WTC11 (cell line): ENCODE measurements at regions not wholly inside any gene's neighbourhood (a gene's known extent, or its start where the extent isn't known, plus 50 kb on each side); places are given as distances from the start of the nearest gene placed in this dataset.

ENCODE experiments used
- ATAC-seq: fragments of 200-7000 bp; cut with Tn5 transposase; 2 replicates; pipeline ENCODE4 v1.10.0; 2021; ENCODE audit warnings: mild to moderate bottlenecking, moderate library complexity
- CTCF ChIA-PET: fragments of 300-600 bp; sonication (Branson Sonifier 250); formaldehyde crosslinking; loops from one replicate; lab custom pipeline; 2021; ENCODE audit warnings: antibody characterized with exemption; lab: Charles Lee
- POLR2A ChIA-PET: fragments of 350-600 bp; sonication (Branson Sonifier 250); formaldehyde crosslinking; loops from one replicate; lab custom pipeline; 2021; ENCODE audit warnings: antibody characterized with exemption; lab: Charles Lee
- DNase-seq: peaks from one replicate; pipeline ENCODE4 v3.0.0; 2021; ENCODE audit warnings: low spot score
- H3K27ac Mint-ChIP-seq: 2 replicates; pipeline ENCODE4 v1.8.0; 2021; ENCODE audit warnings: mixed read lengths
- H3K27me3 Mint-ChIP-seq: 2 replicates; pipeline ENCODE4 v1.8.0; 2021; ENCODE audit warnings: low read depth, mild to moderate bottlenecking, moderate library complexity, mixed read lengths
- H3K36me3 Mint-ChIP-seq: 2 replicates; pipeline ENCODE4 v1.8.0; 2021; ENCODE audit warnings: mixed read lengths
- H3K4me1 Mint-ChIP-seq: 2 replicates; pipeline ENCODE4 v1.8.0; 2022; ENCODE audit warnings: mixed read lengths
- H3K4me3 Mint-ChIP-seq: 2 replicates; pipeline ENCODE4 v1.8.0; 2021; ENCODE audit warnings: mild to moderate bottlenecking, moderate library complexity, mixed read lengths
- H3K9me3 Mint-ChIP-seq: 2 replicates; pipeline ENCODE4 v1.8.0; 2021; ENCODE audit warnings: mixed read lengths
- ATF1 ChIP-seq: sonication (generic); formaldehyde crosslinking; IDR thresholded peaks from 2 replicates; pipeline ENCODE4 v1.8.1; 2023; ENCODE audit warnings: mild to moderate bottlenecking, moderate library complexity, missing genetic modification reagents
- CTCF ChIP-seq: fragments of 200-600 bp; IDR thresholded peaks from 2 replicates; pipeline ENCODE4 v1.8.0; 2022; ENCODE audit warnings: antibody characterized with exemption
- EMX1 ChIP-seq: fragments of 250-450 bp; sonication (Bioruptor Pico); IDR thresholded peaks from 2 replicates; pipeline ENCODE4 v1.8.0; 2021; ENCODE audit warnings: mild to moderate bottlenecking
- ESRRA ChIP-seq: sonication (generic); formaldehyde crosslinking; IDR thresholded peaks from 2 replicates; pipeline ENCODE4 v1.8.1; 2022; ENCODE audit warnings: mild to moderate bottlenecking, missing genetic modification reagents, borderline replicate concordance
- ETV6 ChIP-seq: sonication (generic); formaldehyde crosslinking; IDR thresholded peaks from 2 replicates; pipeline ENCODE4 v1.8.1; 2022; ENCODE audit warnings: mild to moderate bottlenecking, missing genetic modification reagents
- GABPB1 ChIP-seq: sonication (generic); formaldehyde crosslinking; IDR thresholded peaks from 2 replicates; pipeline ENCODE4 v1.8.1; 2023; ENCODE audit warnings: mild to moderate bottlenecking, missing genetic modification reagents
- GTF2I ChIP-seq: fragments of 250-450 bp; sonication (Bioruptor Pico); conservative IDR thresholded peaks from 2 replicates; pipeline ENCODE4 v1.4.0; 2021; ENCODE audit warnings: mild to moderate bottlenecking
- IRF1 ChIP-seq: sonication (generic); formaldehyde crosslinking; IDR thresholded peaks from 2 replicates; pipeline ENCODE4 v1.8.0; 2023; ENCODE audit warnings: missing genetic modification reagents
- IRF2 ChIP-seq: sonication (generic); formaldehyde crosslinking; IDR thresholded peaks from 2 replicates; pipeline ENCODE4 v1.8.0; 2022; ENCODE audit warnings: low read depth, missing genetic modification reagents, borderline replicate concordance
- MXD4 ChIP-seq: fragments of 250-450 bp; sonication (Bioruptor Pico); IDR thresholded peaks from 2 replicates; pipeline ENCODE4 v1.8.0; 2021; ENCODE audit warnings: mild to moderate bottlenecking, moderate library complexity, borderline replicate concordance
- NFYB ChIP-seq: sonication (generic); formaldehyde crosslinking; conservative IDR thresholded peaks from 2 replicates; pipeline ENCODE4 v1.8.0; 2022; ENCODE audit warnings: low read depth, missing genetic modification reagents
- NR2C2 ChIP-seq: sonication (generic); formaldehyde crosslinking; IDR thresholded peaks from 2 replicates; pipeline ENCODE4 v1.8.0; 2022; ENCODE audit warnings: mild to moderate bottlenecking, missing genetic modification reagents
- PRDM15 ChIP-seq: sonication (generic); formaldehyde crosslinking; IDR thresholded peaks from 2 replicates; pipeline ENCODE4 v1.8.0; 2022; ENCODE audit warnings: missing genetic modification reagents
- PRRX2 ChIP-seq: fragments of 250-450 bp; sonication (Bioruptor Pico); IDR thresholded peaks from 2 replicates; pipeline ENCODE4 v1.8.0; 2021; ENCODE audit warnings: mild to moderate bottlenecking
- SMAD4 ChIP-seq: sonication (generic); formaldehyde crosslinking; IDR thresholded peaks from 2 replicates; pipeline ENCODE4 v1.8.0; 2022; ENCODE audit warnings: mild to moderate bottlenecking, missing genetic modification reagents
- SP1 ChIP-seq: sonication (generic); formaldehyde crosslinking; conservative IDR thresholded peaks from 2 replicates; pipeline ENCODE4 v1.8.1; 2022; ENCODE audit warnings: missing genetic modification reagents
- ZNF138 ChIP-seq: sonication (generic); formaldehyde crosslinking; conservative IDR thresholded peaks from 2 replicates; pipeline ENCODE4 v1.8.1; 2022; ENCODE audit warnings: mild to moderate bottlenecking, moderate library complexity, missing genetic modification reagents
- ZNF396 ChIP-seq: fragments of 250-450 bp; sonication (Bioruptor Pico); IDR thresholded peaks from 2 replicates; pipeline ENCODE4 v1.8.0; 2021; ENCODE audit warnings: mild to moderate bottlenecking, moderate library complexity, borderline replicate concordance
- TF ChIP-seq, protein P1 (sequence below): fragments of 250-450 bp; sonication (Bioruptor Pico); IDR thresholded peaks from 2 replicates; pipeline ENCODE4 v1.9.0; 2021; ENCODE audit warnings: mild to moderate bottlenecking
- TF ChIP-seq, protein P2 (sequence below): sonication (generic); formaldehyde crosslinking; IDR thresholded peaks from 2 replicates; pipeline ENCODE4 v1.8.1; 2022; ENCODE audit warnings: low read depth, mild to moderate bottlenecking, moderate library complexity, missing genetic modification reagents, borderline replicate concordance
- TF ChIP-seq, protein P3 (sequence below): sonication (generic); formaldehyde crosslinking; IDR thresholded peaks from 2 replicates; pipeline ENCODE4 v1.8.1; 2023; ENCODE audit warnings: mild to moderate bottlenecking, missing genetic modification reagents, moderate library complexity

DNA sequence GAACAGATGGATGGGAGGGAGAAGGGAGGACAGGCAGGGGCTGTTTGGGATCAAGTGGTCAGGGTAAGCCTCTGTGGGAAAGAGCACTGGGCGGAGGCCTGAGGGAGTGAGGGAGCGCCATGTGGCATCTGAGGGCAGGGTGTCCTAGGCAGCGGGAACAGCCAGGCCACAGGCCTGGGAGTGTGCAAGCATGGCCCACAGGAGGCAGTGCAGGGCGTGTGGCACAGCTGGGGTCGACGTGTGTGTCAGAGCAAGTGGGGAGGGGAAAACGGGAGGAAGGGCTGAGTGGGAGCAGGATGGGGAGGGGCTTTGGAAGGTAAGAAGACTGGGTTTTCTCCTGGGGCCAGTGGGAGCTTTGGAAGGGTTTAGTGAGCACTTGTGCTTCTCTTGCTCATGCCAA lies 143.4 kb downstream of the SYF2 start:
- H3K9me3 Mint-ChIP-seq, result no peaks in the 10 kb centered on the region
- H3K4me1 Mint-ChIP-seq, result 0 out of 2 replicates have a peak, but pooled peaks cover 3% of the 10 kb centered on the region
- ATAC-seq, result 0 out of 2 replicates have a peak, but pooled peaks have one; percentile 44
- H3K4me3 Mint-ChIP-seq, result no peak overlapping the region
- H3K27me3 Mint-ChIP-seq, result no peaks in the 10 kb centered on the region
- H3K36me3 Mint-ChIP-seq, result no peaks in the 10 kb centered on the region
- TF ChIP-seq ESRRA (CRISPR knock-in tag), result no peak
- no peak for TF ChIP-seq PRDM15 (CRISPR knock-in tag)
- TF ChIP-seq SP1 (CRISPR knock-in tag), result no peak
- TF ChIP-seq IRF1 (CRISPR knock-in tag), result no peak
- TF ChIP-seq ATF1 (CRISPR knock-in tag), result no peak
- TF ChIP-seq CTCF, result no peak
- TF ChIP-seq ZNF138 (CRISPR knock-in tag), result no peak
- TF ChIP-seq, protein P1, sequence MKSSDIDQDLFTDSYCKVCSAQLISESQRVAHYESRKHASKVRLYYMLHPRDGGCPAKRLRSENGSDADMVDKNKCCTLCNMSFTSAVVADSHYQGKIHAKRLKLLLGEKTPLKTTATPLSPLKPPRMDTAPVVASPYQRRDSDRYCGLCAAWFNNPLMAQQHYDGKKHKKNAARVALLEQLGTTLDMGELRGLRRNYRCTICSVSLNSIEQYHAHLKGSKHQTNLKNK (CRISPR knock-in tag), result no peak
- no peak for TF ChIP-seq SMAD4 (CRISPR knock-in tag)
- TF ChIP-seq ETV6 (CRISPR knock-in tag), result no peak
- TF ChIP-seq GTF2I, result no peak
- TF ChIP-seq ZNF396, result no peak
- no peak for TF ChIP-seq PRRX2 (CRISPR knock-in tag)
- no peak for TF ChIP-seq NFYB (CRISPR knock-in tag)
- TF ChIP-seq, protein P2, sequence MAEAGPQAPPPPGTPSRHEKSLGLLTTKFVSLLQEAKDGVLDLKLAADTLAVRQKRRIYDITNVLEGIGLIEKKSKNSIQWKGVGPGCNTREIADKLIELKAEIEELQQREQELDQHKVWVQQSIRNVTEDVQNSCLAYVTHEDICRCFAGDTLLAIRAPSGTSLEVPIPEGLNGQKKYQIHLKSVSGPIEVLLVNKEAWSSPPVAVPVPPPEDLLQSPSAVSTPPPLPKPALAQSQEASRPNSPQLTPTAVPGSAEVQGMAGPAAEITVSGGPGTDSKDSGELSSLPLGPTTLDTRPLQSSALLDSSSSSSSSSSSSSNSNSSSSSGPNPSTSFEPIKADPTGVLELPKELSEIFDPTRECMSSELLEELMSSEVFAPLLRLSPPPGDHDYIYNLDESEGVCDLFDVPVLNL, result no peak
- ChIA-PET POLR2A (no interaction called here), CTCF (interaction anchor here (0.9 kb wide), 1 partner anchor 119 kb away, joined by 3 read pairs; no protein-coding TSS in a partner anchor)
- no peak overlapping the region for H3K27ac Mint-ChIP-seq
- no peak for DNase-seq

DNA sequence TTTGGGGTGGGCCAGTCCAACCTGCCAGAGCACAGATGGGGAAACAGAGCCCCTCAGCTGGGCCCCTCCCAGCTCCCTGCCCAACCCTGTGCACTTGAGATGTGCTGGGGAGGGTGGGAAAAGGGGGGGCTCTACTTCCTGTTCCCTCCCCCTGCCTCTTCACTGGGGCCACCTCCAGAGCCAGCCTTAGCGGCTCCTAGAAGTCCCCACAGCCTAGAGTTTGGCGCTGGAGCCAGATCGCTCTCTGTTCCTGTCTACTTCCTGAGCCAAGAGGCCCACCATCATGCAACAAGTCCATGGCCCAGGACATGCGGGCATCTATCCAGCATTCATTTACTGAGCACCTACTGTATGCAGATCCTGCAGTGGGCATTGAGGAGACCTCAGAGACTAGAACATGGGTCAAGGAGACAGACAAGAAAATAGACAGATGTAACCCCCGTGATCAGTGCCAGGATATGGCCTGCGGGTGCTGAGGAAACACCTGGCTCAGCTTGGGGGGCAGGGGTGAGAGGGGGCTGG lies 144.1 kb downstream of the SYF2 start:
- Mint-ChIP-seq H3K9me3 (no peaks in the 10 kb centered on the region), H3K27ac (no peak overlapping the region), H3K27me3 (no peaks in the 10 kb centered on the region), H3K36me3 (no peaks in the 10 kb centered on the region), H3K4me3 (no peak overlapping the region), H3K4me1 (0 out of 2 replicates have a peak, but pooled peaks cover 3% of the 10 kb centered on the region)
- no peak for ATAC-seq
- CTCF ChIA-PET, result no interaction called here
- POLR2A ChIA-PET, result no interaction called here
- DNase-seq, result no peak
- TF ChIP-seq IRF2 (CRISPR knock-in tag) (no peak), NR2C2 (no peak), SP1 (CRISPR knock-in tag) (no peak), MXD4 (CRISPR knock-in tag) (no peak), GABPB1 (CRISPR knock-in tag) (no peak), EMX1 (CRISPR knock-in tag) (no peak)
- TF ChIP-seq, protein P3, sequence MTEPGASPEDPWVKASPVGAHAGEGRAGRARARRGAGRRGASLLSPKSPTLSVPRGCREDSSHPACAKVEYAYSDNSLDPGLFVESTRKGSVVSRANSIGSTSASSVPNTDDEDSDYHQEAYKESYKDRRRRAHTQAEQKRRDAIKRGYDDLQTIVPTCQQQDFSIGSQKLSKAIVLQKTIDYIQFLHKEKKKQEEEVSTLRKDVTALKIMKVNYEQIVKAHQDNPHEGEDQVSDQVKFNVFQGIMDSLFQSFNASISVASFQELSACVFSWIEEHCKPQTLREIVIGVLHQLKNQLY (CRISPR knock-in tag), result no peak
- TF ChIP-seq, protein P2, result no peak
